Caco-2 (cell line): ENCODE measurements at regions not wholly inside any gene's neighbourhood (a gene's known extent, or its start where the extent isn't known, plus 50 kb on each side); places are given as distances from the start of the nearest gene placed in this dataset.

Experiments used
- BruUV-seq: library from RNA; stranded (reverse); fragments of 400-500 nt; replicated peaks from 2 replicates; lab custom pipeline; 2021; lab: Mats Ljungman, UMichigan
- CTCF ChIA-PET: fragments of 300-600 bp; sonication (Branson Sonifier 250); formaldehyde crosslinking; loops from one replicate; lab custom pipeline; 2022; ENCODE audit warnings: antibody characterized with exemption; lab: Charles Lee
- POLR2A ChIA-PET: fragments of 300-600 bp; sonication (Branson Sonifier 250); formaldehyde crosslinking; loops from one replicate; lab custom pipeline; 2022; ENCODE audit warnings: antibody characterized with exemption; lab: Charles Lee
- DNase-seq, 2 experiments: peaks; one replicate each; pipeline versions ENCODE4 v3.0.0 to v3.0.0-alpha.2; 2020 to 2022
- H3K27me3 ChIP-seq: replicated peaks from 2 replicates; pipeline ENCODE4 v1.6.0; 2011; ENCODE audit warnings: low read length; ENCODE audit not compliant: control insufficient read depth, insufficient read depth
- H3K36me3 ChIP-seq: 2 replicates; pipeline ENCODE4 v1.5.1; 2011; ENCODE audit warnings: low read length; ENCODE audit not compliant: control insufficient read depth, insufficient read depth
- H3K4me1 ChIP-seq: fragments of 250-450 bp; sonication (Bioruptor Pico); 2 replicates; pipeline ENCODE4 v1.5.1; 2020; ENCODE audit warnings: mild to moderate bottlenecking
- H3K4me3 ChIP-seq: 2 replicates; pipeline ENCODE4 v1.5.1; 2011; ENCODE audit warnings: low read depth, mild to moderate bottlenecking, control low read depth, low read length
- H3K9me3 ChIP-seq: fragments of 250-450 bp; sonication (Bioruptor Pico); 2 replicates; pipeline ENCODE4 v1.5.1; 2020; ENCODE audit warnings: mild to moderate bottlenecking, moderate library complexity
- H3K27ac Mint-ChIP-seq: one replicate; pipeline ENCODE4 v1.8.0; 2022; ENCODE audit warnings: mixed read lengths; ENCODE audit not compliant: unreplicated experiment
- H3K27me3 Mint-ChIP-seq: one replicate; pipeline ENCODE4 v1.8.0; 2022; ENCODE audit warnings: mixed read lengths; ENCODE audit not compliant: insufficient read depth, unreplicated experiment
- H3K36me3 Mint-ChIP-seq: one replicate; pipeline ENCODE4 v1.8.0; 2022; ENCODE audit warnings: mild to moderate bottlenecking, mixed read lengths; ENCODE audit not compliant: insufficient read depth, unreplicated experiment
- H3K4me1 Mint-ChIP-seq: one replicate; pipeline ENCODE4 v1.8.0; 2022; ENCODE audit warnings: low read depth, mixed read lengths; ENCODE audit not compliant: unreplicated experiment
- H3K4me3 Mint-ChIP-seq: one replicate; pipeline ENCODE4 v1.8.0; 2022; ENCODE audit warnings: mild to moderate bottlenecking, moderate library complexity, mixed read lengths; ENCODE audit not compliant: unreplicated experiment
- H3K9me3 Mint-ChIP-seq: one replicate; pipeline ENCODE4 v1.8.0; 2022; ENCODE audit warnings: mixed read lengths; ENCODE audit not compliant: unreplicated experiment
- intact Hi-C: fragments of 100-400 bp; cut with micrococcal nuclease; formaldehyde crosslinking; loops from one replicate; pipeline ENCODE4 v1.10.0; 2022; ENCODE audit not compliant: unreplicated experiment
- TF ChIP-seq, protein P1 (sequence below), 2 experiments: fragments of 200-600 bp in 1 of 2; IDR thresholded peaks; 1 replicate in 1 of 2; 2 replicates in 1 of 2; pipeline versions ENCODE4 v1.5.1 to v1.8.0; 2011 to 2022; ENCODE audit warnings: antibody characterized with exemption in 1 of 2, control low read depth in 1 of 2, inconsistent platforms in 1 of 2, low read depth in 1 of 2, low read length in 1 of 2, mild to moderate bottlenecking in 1 of 2, moderate library complexity in 1 of 2; ENCODE audit not compliant: insufficient read depth in 1 of 2, severe bottlenecking in 1 of 2, unreplicated experiment in 1 of 2

DNA sequence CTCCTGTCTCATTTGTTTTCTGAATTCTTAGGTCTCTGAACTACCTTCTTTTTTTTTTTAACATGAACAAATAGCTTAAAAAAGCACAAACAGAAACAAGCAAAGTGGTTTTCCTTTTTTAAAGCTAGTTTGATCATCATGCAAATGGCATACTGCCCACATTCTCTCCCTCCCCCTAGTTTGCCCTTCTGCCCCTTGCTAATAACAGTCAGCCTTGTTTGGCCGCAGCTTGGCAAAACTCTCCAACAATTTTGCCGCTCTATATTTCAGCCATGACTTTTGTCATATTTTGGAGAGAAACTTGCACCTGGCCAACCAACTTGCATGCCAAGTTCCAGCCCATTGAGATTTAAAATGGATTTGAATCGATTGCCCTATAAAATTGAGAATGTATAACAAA, 666.0 kb upstream of the NR2F2 start:
- H3K4me3 Mint-ChIP-seq, result no peak overlapping the region
- intact Hi-C loops, result no loop called here
- no TSS peak for BruUV-seq
- CTCF ChIA-PET, result no interaction called here
- Histone ChIP-seq H3K36me3 (no peaks in the 10 kb centered on the region), H3K4me1 (no peaks in the 10 kb centered on the region), H3K4me3 (no peak overlapping the region), H3K9me3 (no peaks in the 10 kb centered on the region), H3K27me3 (no peaks in the 10 kb centered on the region; the same call in 1 of the 2 replicates)
- H3K9me3 Mint-ChIP-seq, result no peaks in the 10 kb centered on the region
- no peak overlapping the region for H3K27ac Mint-ChIP-seq
- H3K27me3 Mint-ChIP-seq, result peaks cover 7% of the 10 kb centered on the region
- DNase-seq, result no peak
- TF ChIP-seq, protein P1, sequence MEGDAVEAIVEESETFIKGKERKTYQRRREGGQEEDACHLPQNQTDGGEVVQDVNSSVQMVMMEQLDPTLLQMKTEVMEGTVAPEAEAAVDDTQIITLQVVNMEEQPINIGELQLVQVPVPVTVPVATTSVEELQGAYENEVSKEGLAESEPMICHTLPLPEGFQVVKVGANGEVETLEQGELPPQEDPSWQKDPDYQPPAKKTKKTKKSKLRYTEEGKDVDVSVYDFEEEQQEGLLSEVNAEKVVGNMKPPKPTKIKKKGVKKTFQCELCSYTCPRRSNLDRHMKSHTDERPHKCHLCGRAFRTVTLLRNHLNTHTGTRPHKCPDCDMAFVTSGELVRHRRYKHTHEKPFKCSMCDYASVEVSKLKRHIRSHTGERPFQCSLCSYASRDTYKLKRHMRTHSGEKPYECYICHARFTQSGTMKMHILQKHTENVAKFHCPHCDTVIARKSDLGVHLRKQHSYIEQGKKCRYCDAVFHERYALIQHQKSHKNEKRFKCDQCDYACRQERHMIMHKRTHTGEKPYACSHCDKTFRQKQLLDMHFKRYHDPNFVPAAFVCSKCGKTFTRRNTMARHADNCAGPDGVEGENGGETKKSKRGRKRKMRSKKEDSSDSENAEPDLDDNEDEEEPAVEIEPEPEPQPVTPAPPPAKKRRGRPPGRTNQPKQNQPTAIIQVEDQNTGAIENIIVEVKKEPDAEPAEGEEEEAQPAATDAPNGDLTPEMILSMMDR (IDR thresholded peaks at IDR 0.05; ENCODE audit: insufficient read depth in 1 of 2, low read depth in 1 of 2, low read length in 1 of 2, severe bottlenecking in 1 of 2, unreplicated experiment in 1 of 2), result no peak
- H3K36me3 Mint-ChIP-seq, result no peaks in the 10 kb centered on the region
- no peaks in the 10 kb centered on the region for H3K4me1 Mint-ChIP-seq
- POLR2A ChIA-PET, result no interaction called here

DNA sequence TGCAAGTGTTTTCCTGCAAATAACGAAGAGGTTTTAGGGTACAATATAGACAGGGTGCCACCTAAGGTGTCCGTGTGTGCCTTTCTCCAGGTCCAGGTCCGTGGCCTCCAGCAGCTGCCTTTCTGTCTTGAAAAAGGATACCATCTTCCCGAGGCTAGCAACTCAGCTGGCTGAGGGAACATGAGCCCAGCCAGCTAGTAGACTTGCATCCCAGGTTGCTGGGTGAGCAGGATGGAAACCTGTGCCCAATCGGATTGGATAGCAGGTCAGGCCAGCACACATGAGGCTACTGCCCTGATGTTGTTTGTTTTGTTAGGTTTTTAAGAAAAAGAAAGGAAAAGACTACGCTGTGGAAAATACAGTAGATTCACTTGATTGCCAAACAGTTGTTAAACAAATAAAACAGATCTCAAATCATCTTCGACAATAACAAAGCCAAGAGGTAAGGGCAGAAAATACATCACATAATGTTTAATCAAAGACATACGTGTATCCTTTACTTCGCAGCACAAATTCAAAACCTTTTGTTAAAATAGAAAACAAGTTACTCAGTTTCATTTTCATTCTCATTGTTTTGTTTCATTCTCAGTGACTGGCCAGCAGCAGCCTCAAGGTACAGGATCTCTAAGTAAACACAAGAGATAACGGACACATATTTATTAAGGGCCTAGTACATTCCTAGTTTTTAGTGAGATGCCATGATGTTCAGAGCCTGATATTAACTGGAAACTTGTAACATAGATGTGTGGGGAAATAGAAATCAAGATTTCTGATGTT, 661.2 kb upstream of the NR2F2 start:
- intact Hi-C loops, result no loop called here
- Histone ChIP-seq H3K27me3 (no peaks in the 10 kb centered on the region; the same call in none of the 2 replicates), H3K9me3 (no peaks in the 10 kb centered on the region), H3K4me3 (no peak overlapping the region), H3K36me3 (no peaks in the 10 kb centered on the region), H3K4me1 (no peaks in the 10 kb centered on the region)
- Mint-ChIP-seq H3K4me1 (no peaks in the 10 kb centered on the region), H3K27me3 (peaks cover 9% of the 10 kb centered on the region), H3K27ac (no peak overlapping the region), H3K9me3 (no peaks in the 10 kb centered on the region), H3K4me3 (no peak overlapping the region), H3K36me3 (no peaks in the 10 kb centered on the region)
- no TSS peak for BruUV-seq
- POLR2A ChIA-PET, result no interaction called here
- no peak for DNase-seq
- CTCF ChIA-PET, result no interaction called here
- TF ChIP-seq, protein P1 (IDR thresholded peaks at IDR 0.05; ENCODE audit: insufficient read depth in 1 of 2, low read depth in 1 of 2, low read length in 1 of 2, severe bottlenecking in 1 of 2, unreplicated experiment in 1 of 2), result no peak

DNA sequence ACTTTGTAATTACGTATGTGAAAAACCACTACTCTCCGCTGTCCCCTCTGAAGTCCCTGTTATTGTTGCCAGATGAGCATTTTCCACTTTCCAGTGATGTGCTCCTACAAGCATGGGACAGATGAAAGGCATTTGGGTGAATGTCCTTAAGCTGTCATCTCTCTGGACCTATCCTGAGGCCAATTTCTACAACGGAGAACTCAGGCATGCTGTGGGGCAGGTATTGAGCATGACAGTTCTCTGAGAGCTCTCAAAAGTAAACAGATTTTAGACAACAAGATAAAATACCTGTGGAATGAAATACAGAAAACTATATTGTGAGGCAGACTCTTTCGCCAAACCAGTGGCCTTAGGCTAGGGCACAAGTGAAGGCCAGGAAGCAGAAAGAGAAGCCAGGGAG, 656.5 kb upstream of the NR2F2 start:
- no peak overlapping the region for H3K27ac Mint-ChIP-seq

More for the DNA sequence above, 656.5 kb upstream of the NR2F2 start:
- no peaks in the 10 kb centered on the region for H3K9me3 Mint-ChIP-seq
- BruUV-seq, result no TSS peak
- Histone ChIP-seq H3K36me3 (no peaks in the 10 kb centered on the region), H3K4me3 (no peak overlapping the region), H3K9me3 (no peaks in the 10 kb centered on the region), H3K4me1 (no peaks in the 10 kb centered on the region), H3K27me3 (no peaks in the 10 kb centered on the region; the same call in none of the 2 replicates)
- intact Hi-C loops, result no loop called here
- POLR2A ChIA-PET, result no interaction called here
- H3K27me3 Mint-ChIP-seq, result peaks cover 4% of the 10 kb centered on the region
- CTCF ChIA-PET, result no interaction called here
- no peak overlapping the region for H3K4me3 Mint-ChIP-seq
- H3K4me1 Mint-ChIP-seq, result no peaks in the 10 kb centered on the region
- H3K36me3 Mint-ChIP-seq, result peaks cover 4% of the 10 kb centered on the region
- DNase-seq, result no peak
- TF ChIP-seq, protein P1 (IDR thresholded peaks at IDR 0.05; ENCODE audit: insufficient read depth in 1 of 2, low read depth in 1 of 2, low read length in 1 of 2, severe bottlenecking in 1 of 2, unreplicated experiment in 1 of 2), result no peak
